Endothelial cell of umbilical vein (primary cell): ENCODE measurements at regions not wholly inside any gene's neighbourhood (a gene's known extent, or its start where the extent isn't known, plus 50 kb on each side); places are given as distances from the start of the nearest gene placed in this dataset.

Source experiments
- BruUV-seq: library from RNA; stranded (reverse); fragments of 400-500 nt; replicated peaks from 2 replicates; lab custom pipeline; 2021; lab: Mats Ljungman, UMichigan
- CTCF ChIA-PET: fragments of 300-600, 350-600 bp; sonication (Branson Sonifier 250); formaldehyde crosslinking; loops from one replicate; lab custom pipeline; 2021; ENCODE audit warnings: antibody characterized with exemption, inconsistent platforms; lab: Charles Lee
- POLR2A ChIA-PET: fragments of 300-600, 350-600 bp; sonication (Branson Sonifier 250); formaldehyde crosslinking; loops from one replicate; lab custom pipeline; 2021; ENCODE audit warnings: antibody characterized with exemption, inconsistent platforms; lab: Charles Lee
- DNase-seq: peaks from one replicate; pipeline ENCODE4 v3.0.0-alpha.2; 2011; ENCODE audit warnings: low read depth, low spot score
- FAIRE-seq: peaks from 2 replicates; lab custom pipeline; 2011; peaks lifted over from hg19 to GRCh38; lab: Jason Lieb, UNC
- H2AFZ ChIP-seq: 2 replicates; pipeline ENCODE4 v1.6.0; 2012; ENCODE audit warnings: low read depth, low read length, control low read depth, inconsistent platforms
- H3K27ac ChIP-seq: 2 replicates; pipeline ENCODE4 v1.5.1; 2011; ENCODE audit warnings: low read depth, mild to moderate bottlenecking, control low read depth, low read length, moderate library complexity; ENCODE audit not compliant: insufficient read depth
- H3K27me3 ChIP-seq, 2 experiments: 2 replicates each; pipeline versions ENCODE4 v1.6.0 to v1.6.1; 2011; ENCODE audit warnings: low read length in 2 of 2, mixed read lengths in 1 of 2; ENCODE audit not compliant: control insufficient read depth in 2 of 2, insufficient read depth in 2 of 2
- H3K36me3 ChIP-seq, 2 experiments: 2 replicates in 1 of 2; 3 replicates in 1 of 2; pipeline ENCODE4 v1.5.1; 2011; ENCODE audit warnings: low read length in 2 of 2, mild to moderate bottlenecking in 1 of 2, moderate library complexity in 1 of 2; ENCODE audit not compliant: control insufficient read depth in 2 of 2, insufficient read depth in 2 of 2; ENCODE audit errors: extremely low read depth in 1 of 2
- H3K4me1 ChIP-seq: 3 replicates; pipeline ENCODE4 v1.5.1; 2011; ENCODE audit warnings: mild to moderate bottlenecking, low read length; ENCODE audit not compliant: control insufficient read depth, insufficient read depth; ENCODE audit errors: extremely low read depth
- H3K4me2 ChIP-seq: 2 replicates; pipeline ENCODE4 v1.6.1; 2011; ENCODE audit warnings: low read length, control low read depth, mixed read lengths; ENCODE audit not compliant: insufficient read depth
- H3K4me3 ChIP-seq, 3 experiments: fragments of 200-600 bp in 1 of 3; sonication (generic), shearing (Covaris generic) in 1 of 3; replicated peaks in 1 of 3; 2 replicates each; pipeline ENCODE4 v1.5.1; 2011 to 2016; ENCODE audit warnings: control low read depth in 3 of 3, low read length in 3 of 3, mild to moderate bottlenecking in 2 of 3, inconsistent platforms in 1 of 3, low read depth in 1 of 3, moderate library complexity in 1 of 3; ENCODE audit not compliant: insufficient read depth in 1 of 3
- H3K79me2 ChIP-seq: 2 replicates; pipeline ENCODE4 v1.6.0; 2012; ENCODE audit warnings: low read length, inconsistent platforms; ENCODE audit not compliant: control insufficient read depth, insufficient read depth
- H3K9ac ChIP-seq: replicated peaks from 2 replicates; pipeline ENCODE3; 2011; ENCODE audit warnings: low read length, control low read depth; ENCODE audit not compliant: insufficient read depth; ENCODE audit errors: extremely low read depth
- H3K9me1 ChIP-seq: replicated peaks from 3 replicates; pipeline ENCODE4 v1.6.0; 2011; ENCODE audit warnings: mild to moderate bottlenecking, low read length; ENCODE audit not compliant: control insufficient read depth, insufficient read depth; ENCODE audit errors: extremely low read depth
- H3K9me3 ChIP-seq: replicated peaks from 2 replicates; pipeline ENCODE4 v1.5.1; 2012; ENCODE audit warnings: low read length, inconsistent platforms; ENCODE audit not compliant: control insufficient read depth, insufficient read depth
- H4K20me1 ChIP-seq: replicated peaks from 2 replicates; pipeline ENCODE3; 2011; ENCODE audit warnings: mild to moderate bottlenecking, low read length; ENCODE audit not compliant: control insufficient read depth, insufficient read depth; ENCODE audit errors: extremely low read depth
- CTCF ChIP-seq, 2 donors: IDR thresholded peaks; 1 replicate in 1 of 2; 2 replicates in 1 of 2; pipeline ENCODE4 v1.5.1; 2011; ENCODE audit warnings: low read length in 2 of 2, mild to moderate bottlenecking in 2 of 2, moderate library complexity in 2 of 2, control low read depth in 1 of 2, inconsistent platforms in 1 of 2, low read depth in 1 of 2; ENCODE audit not compliant: insufficient read depth in 1 of 2; ENCODE audit errors: extremely low read depth in 1 of 2
- EZH2 ChIP-seq: IDR thresholded peaks from 2 replicates; pipeline ENCODE4 v1.6.1; 2012; ENCODE audit warnings: borderline replicate concordance, low read depth, mild to moderate bottlenecking, moderate library complexity, low read length, inconsistent platforms; ENCODE audit not compliant: severe bottlenecking
- FOS ChIP-seq: IDR thresholded peaks from 2 replicates; pipeline ENCODE4 v1.6.1; 2011; ENCODE audit warnings: mild to moderate bottlenecking, low read length, moderate library complexity, borderline replicate concordance; ENCODE audit not compliant: insufficient read depth
- GATA2 ChIP-seq: IDR thresholded peaks from 2 replicates; pipeline ENCODE4 v1.7.0; 2011; ENCODE audit warnings: low read depth, mild to moderate bottlenecking, moderate library complexity, mixed read lengths, low read length; ENCODE audit not compliant: insufficient read length, insufficient read depth
- JUN ChIP-seq: IDR thresholded peaks from 2 replicates; pipeline ENCODE4 v1.6.1; 2011; ENCODE audit warnings: borderline replicate concordance, low read depth; ENCODE audit not compliant: insufficient read length, insufficient read depth
- MAX ChIP-seq: IDR thresholded peaks from 2 replicates; pipeline ENCODE4 v1.6.1; 2011; ENCODE audit not compliant: insufficient read depth, insufficient read length
- MYC ChIP-seq: IDR thresholded peaks from one replicate; pipeline ENCODE4 v1.6.1; 2011; ENCODE audit warnings: mild to moderate bottlenecking, low read depth, low read length
- POLR2A ChIP-seq: IDR thresholded peaks from 2 replicates; pipeline ENCODE4 v1.6.1; 2012; ENCODE audit warnings: low read depth, mild to moderate bottlenecking, control low read depth, low read length
- POLR2AphosphoS5 ChIP-seq: IDR thresholded peaks from 2 replicates; pipeline ENCODE4 v1.6.1; 2012; ENCODE audit warnings: low read depth, mild to moderate bottlenecking, control low read depth, low read length, moderate library complexity; ENCODE audit not compliant: insufficient read depth
- dilution Hi-C: fragments of 300-500 bp; cut with MboI; formaldehyde crosslinking; loops from one replicate; pipeline ENCODE4 v1.15.0; 2019; ENCODE audit warnings: low sequenced_read_pairs; ENCODE audit not compliant: extremely low pct_ligation_motif_present
- intact Hi-C: fragments of 100-400 bp; cut with micrococcal nuclease; formaldehyde crosslinking; loops from one replicate; pipeline ENCODE4 v1.10.0; 2022

- no peaks in the 10 kb centered on the region for H3K9me3 ChIP-seq
- dilution Hi-C loops (no loop called here), intact Hi-C loops (no loop called here)
- DNase-seq (no peak), FAIRE-seq (no peak)
- H3K9me1 ChIP-seq, result no peaks in the 10 kb centered on the region
- H3K27ac ChIP-seq, result no peak overlapping the region
- peaks cover 30% of the 10 kb centered on the region for H3K4me1 ChIP-seq
- TF ChIP-seq JUN (no peak), POLR2AphosphoS5 (no peak), CTCF (IDR thresholded peaks at IDR 0.05; ENCODE audit: extremely low read depth in 1 of 2, insufficient read depth in 1 of 2, low read depth in 1 of 2, low read length in 2 of 2) (no peak), MAX (no peak), EZH2 (no peak), GATA2 (no peak), MYC (no peak), POLR2A (no peak), FOS (no peak)
- ChIA-PET POLR2A (no interaction called here), CTCF (no interaction called here)
- no TSS peak for BruUV-seq
- H4K20me1 ChIP-seq, result no peaks in the 10 kb centered on the region
- H3K9ac ChIP-seq, result no peak overlapping the region
- H3K27me3 ChIP-seq, result no peaks in the 10 kb centered on the region
- peak overlapping the region; percentile 28 for H2AFZ ChIP-seq
- no peaks in the 10 kb centered on the region for H3K36me3 ChIP-seq
- H3K79me2 ChIP-seq, result no peaks in the 10 kb centered on the region
- no peak overlapping the region for H3K4me3 ChIP-seq
- no peak overlapping the region for H3K4me2 ChIP-seq
Observed at GRCh38 chr4:124481123-124481522, 231.4 kb downstream of the ANKRD50 start.
